CD4-positive, CD25-positive, alpha-beta regulatory T cell (primary cell): ENCODE measurements at regions not wholly inside any gene's neighbourhood (a gene's known extent, or its start where the extent isn't known, plus 50 kb on each side); places are given as distances from the start of the nearest gene placed in this dataset.

ENCODE experiments used
- ATAC-seq, 2 donors: fragments of 150-1000 bp; cut with Tn5 transposase; one replicate each; pipeline ENCODE4 v1.10.0; 2021; ENCODE audit warnings: low read depth in 2 of 2, moderate number of reproducible peaks in 2 of 2, moderate library complexity in 1 of 2
- DNase-seq, 3 donors: peaks; one replicate each; pipeline versions ENCODE4 v3.0.0 to v3.0.0-alpha.2; 2012 to 2022; ENCODE audit warnings: mixed read lengths in 1 of 3
- H3K27ac ChIP-seq: one replicate; pipeline ENCODE4 v1.7.0; 2013; ENCODE audit warnings: mild to moderate bottlenecking, low read length; ENCODE audit not compliant: insufficient read depth, poor library complexity, severe bottlenecking
- H3K27me3 ChIP-seq: one replicate; pipeline ENCODE4 v1.7.0; 2013; ENCODE audit warnings: low read length; ENCODE audit not compliant: control insufficient read depth, insufficient read depth
- H3K36me3 ChIP-seq: one replicate; pipeline ENCODE4 v1.7.0; 2013; ENCODE audit warnings: mild to moderate bottlenecking, low read length, moderate library complexity; ENCODE audit not compliant: control insufficient read depth, insufficient read depth
- H3K4me1 ChIP-seq: 2 replicates; pipeline ENCODE4 v1.7.0; 2013; ENCODE audit warnings: mild to moderate bottlenecking, low read length; ENCODE audit not compliant: insufficient read depth, control insufficient read depth, poor library complexity, severe bottlenecking
- H3K4me3 ChIP-seq: one replicate; pipeline ENCODE4 v1.7.0; 2013; ENCODE audit warnings: low read depth, mild to moderate bottlenecking, low read length, moderate library complexity
- H3K9me3 ChIP-seq, 2 experiments: 1 replicate in 1 of 2; 2 replicates in 1 of 2; pipeline ENCODE4 v1.7.0; 2013; ENCODE audit warnings: low read length in 2 of 2, mild to moderate bottlenecking in 1 of 2, moderate library complexity in 1 of 2; ENCODE audit not compliant: control insufficient read depth in 2 of 2
- H3K27ac Mint-ChIP-seq, 3 donors: one replicate each; pipeline ENCODE4 v1.8.0; 2020 to 2022; ENCODE audit warnings: mild to moderate bottlenecking in 3 of 3, mixed read lengths in 3 of 3, moderate library complexity in 2 of 3
- H3K27me3 Mint-ChIP-seq: one replicate; pipeline ENCODE4 v1.8.0; 2022; ENCODE audit warnings: mild to moderate bottlenecking, mixed read lengths
- H3K36me3 Mint-ChIP-seq: one replicate; pipeline ENCODE4 v1.8.0; 2020; ENCODE audit warnings: mixed read lengths
- H3K4me1 Mint-ChIP-seq, 4 donors: one replicate each; pipeline ENCODE4 v1.8.0; 2020 to 2022; ENCODE audit warnings: mixed read lengths in 4 of 4, mild to moderate bottlenecking in 1 of 4
- H3K4me3 Mint-ChIP-seq, 4 donors: one replicate each; pipeline ENCODE4 v1.8.0; 2020 to 2022; ENCODE audit warnings: mild to moderate bottlenecking in 4 of 4, mixed read lengths in 4 of 4, moderate library complexity in 3 of 4
- H3K9me3 Mint-ChIP-seq, 7 donors: one replicate each; pipeline ENCODE4 v1.8.0; 2020 to 2022; ENCODE audit warnings: mixed read lengths in 7 of 7, mild to moderate bottlenecking in 3 of 7, moderate library complexity in 2 of 7

GRCh38 chr11:70687716-70688115 lies 289.4 kb downstream of the CTTN start:
- H3K4me1 Mint-ChIP-seq = no peaks in the 10 kb centered on the region
- Histone ChIP-seq H3K27me3 (no peaks in the 10 kb centered on the region), H3K4me3 (no peak overlapping the region), H3K4me1 (no peaks in the 10 kb centered on the region), H3K36me3 (no peaks in the 10 kb centered on the region), H3K27ac (no peak overlapping the region), H3K9me3 (no peaks in the 10 kb centered on the region)
- H3K27ac Mint-ChIP-seq = no peak overlapping the region
- no peak overlapping the region for H3K4me3 Mint-ChIP-seq
- DNase-seq (no peak), ATAC-seq (no peak)
- peaks cover 0 to 5% (median 1%) of the 10 kb centered on the region in 7 donors for H3K9me3 Mint-ChIP-seq
- no peaks in the 10 kb centered on the region for H3K36me3 Mint-ChIP-seq
- peaks cover 6% of the 10 kb centered on the region for H3K27me3 Mint-ChIP-seq

- Histone ChIP-seq H3K9me3 (no peaks in the 10 kb centered on the region), H3K36me3 (no peaks in the 10 kb centered on the region), H3K4me1 (no peaks in the 10 kb centered on the region), H3K27me3 (no peaks in the 10 kb centered on the region), H3K4me3 (no peak overlapping the region), H3K27ac (no peak overlapping the region)
- no peaks in the 10 kb centered on the region for H3K36me3 Mint-ChIP-seq
- H3K27ac Mint-ChIP-seq = no peak overlapping the region
- H3K27me3 Mint-ChIP-seq = peaks cover 6% of the 10 kb centered on the region
- DNase-seq (no peak), ATAC-seq (no peak)
- H3K9me3 Mint-ChIP-seq = peaks cover 0 to 5% (median 2%) of the 10 kb centered on the region in 7 donors
- H3K4me3 Mint-ChIP-seq = no peak overlapping the region
- H3K4me1 Mint-ChIP-seq = no peaks in the 10 kb centered on the region
Measured at GRCh38 chr11:70688142-70688541, 289.8 kb downstream of the CTTN start.

- Mint-ChIP-seq H3K9me3 (peaks cover 0 to 5% (median 2%) of the 10 kb centered on the region in 7 donors), H3K36me3 (no peaks in the 10 kb centered on the region), H3K4me1 (no peaks in the 10 kb centered on the region), H3K4me3 (no peak overlapping the region), H3K27me3 (peaks cover 6% of the 10 kb centered on the region), H3K27ac (no peak overlapping the region)
- Histone ChIP-seq H3K36me3 (no peaks in the 10 kb centered on the region), H3K27ac (no peak overlapping the region), H3K4me3 (no peak overlapping the region), H3K27me3 (no peaks in the 10 kb centered on the region), H3K9me3 (no peaks in the 10 kb centered on the region), H3K4me1 (no peaks in the 10 kb centered on the region)
- no peak for ATAC-seq
- no peak for DNase-seq
Measured at GRCh38 chr11:70689764-70690163, 291.4 kb downstream of the CTTN start.

- Mint-ChIP-seq H3K4me1 (no peaks in the 10 kb centered on the region), H3K36me3 (no peaks in the 10 kb centered on the region), H3K9me3 (peaks cover 0 to 6% (median 3%) of the 10 kb centered on the region in 7 donors), H3K4me3 (no peak overlapping the region), H3K27me3 (peaks cover 6% of the 10 kb centered on the region), H3K27ac (no peak overlapping the region)
- Histone ChIP-seq H3K4me1 (no peaks in the 10 kb centered on the region), H3K27me3 (no peaks in the 10 kb centered on the region), H3K36me3 (no peaks in the 10 kb centered on the region), H3K9me3 (no peaks in the 10 kb centered on the region), H3K4me3 (no peak overlapping the region), H3K27ac (no peak overlapping the region)
- no peak for DNase-seq
- ATAC-seq = no peak
Measured at GRCh38 chr11:70692131-70692530, 293.8 kb downstream of the CTTN start.

GRCh38 chr11:70694371-70694770 lies 296.0 kb downstream of the CTTN start:
- H3K27me3 Mint-ChIP-seq = peaks cover 6% of the 10 kb centered on the region
- H3K9me3 ChIP-seq = no peaks in the 10 kb centered on the region
- ATAC-seq (no peak), DNase-seq (no peak)
- peaks cover 0 to 3% (median 0%) of the 10 kb centered on the region in 4 donors for H3K4me1 Mint-ChIP-seq
- H3K4me1 ChIP-seq = no peaks in the 10 kb centered on the region
- H3K36me3 ChIP-seq = no peaks in the 10 kb centered on the region
- no peak overlapping the region for H3K4me3 ChIP-seq
- no peaks in the 10 kb centered on the region for H3K27me3 ChIP-seq
- no peak overlapping the region for H3K4me3 Mint-ChIP-seq
- H3K27ac Mint-ChIP-seq = no peak overlapping the region
- H3K9me3 Mint-ChIP-seq = peaks cover 0 to 6% (median 3%) of the 10 kb centered on the region in 7 donors
- no peak overlapping the region for H3K27ac ChIP-seq
- no peaks in the 10 kb centered on the region for H3K36me3 Mint-ChIP-seq

- DNase-seq (no peak), ATAC-seq (no peak)
- H3K27me3 Mint-ChIP-seq = peaks cover 6% of the 10 kb centered on the region
- Histone ChIP-seq H3K27ac (no peak overlapping the region), H3K4me3 (no peak overlapping the region), H3K4me1 (no peaks in the 10 kb centered on the region), H3K27me3 (no peaks in the 10 kb centered on the region), H3K9me3 (no peaks in the 10 kb centered on the region), H3K36me3 (no peaks in the 10 kb centered on the region)
- peaks cover 0 to 6% (median 0%) of the 10 kb centered on the region in 4 donors for H3K4me1 Mint-ChIP-seq
- H3K4me3 Mint-ChIP-seq = no peak overlapping the region
- no peaks in the 10 kb centered on the region for H3K36me3 Mint-ChIP-seq
- peaks cover 0 to 6% (median 1%) of the 10 kb centered on the region in 7 donors for H3K9me3 Mint-ChIP-seq
- H3K27ac Mint-ChIP-seq = no peak overlapping the region
Measured at GRCh38 chr11:70695086-70695960, 297.0 kb downstream of the CTTN start.

- H3K27ac ChIP-seq = no peak overlapping the region
- H3K4me3 Mint-ChIP-seq = no peak overlapping the region
- peaks cover 1% of the 10 kb centered on the region for H3K27me3 Mint-ChIP-seq
- no peaks in the 10 kb centered on the region for H3K4me1 ChIP-seq
- peaks cover 0 to 6% (median 0%) of the 10 kb centered on the region in 7 donors for H3K9me3 Mint-ChIP-seq
- H3K9me3 ChIP-seq = no peaks in the 10 kb centered on the region
- H3K27me3 ChIP-seq = no peaks in the 10 kb centered on the region
- H3K4me3 ChIP-seq = no peak overlapping the region
- no peaks in the 10 kb centered on the region for H3K36me3 Mint-ChIP-seq
- peaks cover 0 to 6% (median 0%) of the 10 kb centered on the region in 4 donors for H3K4me1 Mint-ChIP-seq
- no peak for ATAC-seq
- DNase-seq = no peak
- H3K27ac Mint-ChIP-seq = peak overlapping the region in 1 of 3 donors; percentile 74
- H3K36me3 ChIP-seq = no peaks in the 10 kb centered on the region
Measured at GRCh38 chr11:70696076-70696475, 297.7 kb downstream of the CTTN start.

GRCh38 chr11:70696564-70696963 lies 298.2 kb downstream of the CTTN start:
- Histone ChIP-seq H3K4me1 (no peaks in the 10 kb centered on the region), H3K4me3 (no peak overlapping the region), H3K36me3 (no peaks in the 10 kb centered on the region), H3K27me3 (no peaks in the 10 kb centered on the region), H3K27ac (no peak overlapping the region), H3K9me3 (no peaks in the 10 kb centered on the region)
- H3K36me3 Mint-ChIP-seq = no peaks in the 10 kb centered on the region
- no peak overlapping the region for H3K27ac Mint-ChIP-seq
- no peak overlapping the region for H3K4me3 Mint-ChIP-seq
- H3K4me1 Mint-ChIP-seq = peaks cover 0 to 6% (median 0%) of the 10 kb centered on the region in 4 donors
- peaks cover 0 to 6% (median 0%) of the 10 kb centered on the region in 7 donors for H3K9me3 Mint-ChIP-seq
- ATAC-seq = no peak
- no peaks in the 10 kb centered on the region for H3K27me3 Mint-ChIP-seq
- no peak for DNase-seq
